HG02884 (cell line): ENCODE measurements at regions not wholly inside any gene's neighbourhood (a gene's known extent, or its start where the extent isn't known, plus 50 kb on each side); places are given as distances from the start of the nearest gene placed in this dataset.

Experiments used
- ATAC-seq: cut with Tn5 transposase; IDR thresholded peaks from one replicate; pipeline ENCODE4 v1.9.1; 2021; ENCODE audit warnings: mild to moderate bottlenecking, moderate library complexity; ENCODE audit not compliant: unreplicated experiment

GRCh38 chrY:13149148-13149547 is 244.5 kb downstream of the DDX3Y start:
- no peak for ATAC-seq

- ATAC-seq = no peak
These were observed 263.0 kb downstream of the DDX3Y start for GRCh38 chrY:13167698-13168097.

- ATAC-seq = no peak
These were observed 263.6 kb downstream of the DDX3Y start for GRCh38 chrY:13168257-13168656.
